ENCODE measurements at regions not wholly inside any gene's neighbourhood (a gene's known extent, or its start where the extent isn't known, plus 50 kb on each side); places are given as distances from the start of the nearest gene placed in this dataset.

DNA sequence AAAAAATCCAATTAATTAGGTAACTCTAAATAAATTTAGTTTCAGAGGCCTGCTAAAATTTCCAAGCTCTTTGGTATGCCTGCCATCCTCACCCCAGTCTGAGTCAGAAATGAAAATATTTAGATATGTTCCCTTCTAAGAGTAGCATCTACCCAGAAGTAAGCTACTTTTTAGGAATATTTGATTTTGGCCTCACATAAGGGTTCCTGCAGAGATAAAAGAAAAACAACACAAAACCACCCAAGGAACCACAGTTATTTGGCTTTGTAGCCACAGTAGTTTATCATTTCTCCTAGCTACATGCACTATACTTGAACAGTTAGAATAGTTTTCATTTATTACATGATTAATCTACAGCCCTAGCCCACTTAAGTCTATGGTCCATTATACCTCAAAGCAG lies 192.6 kb upstream of the FAM241A start (continued):
- TF ChIP-seq, protein P1, sequence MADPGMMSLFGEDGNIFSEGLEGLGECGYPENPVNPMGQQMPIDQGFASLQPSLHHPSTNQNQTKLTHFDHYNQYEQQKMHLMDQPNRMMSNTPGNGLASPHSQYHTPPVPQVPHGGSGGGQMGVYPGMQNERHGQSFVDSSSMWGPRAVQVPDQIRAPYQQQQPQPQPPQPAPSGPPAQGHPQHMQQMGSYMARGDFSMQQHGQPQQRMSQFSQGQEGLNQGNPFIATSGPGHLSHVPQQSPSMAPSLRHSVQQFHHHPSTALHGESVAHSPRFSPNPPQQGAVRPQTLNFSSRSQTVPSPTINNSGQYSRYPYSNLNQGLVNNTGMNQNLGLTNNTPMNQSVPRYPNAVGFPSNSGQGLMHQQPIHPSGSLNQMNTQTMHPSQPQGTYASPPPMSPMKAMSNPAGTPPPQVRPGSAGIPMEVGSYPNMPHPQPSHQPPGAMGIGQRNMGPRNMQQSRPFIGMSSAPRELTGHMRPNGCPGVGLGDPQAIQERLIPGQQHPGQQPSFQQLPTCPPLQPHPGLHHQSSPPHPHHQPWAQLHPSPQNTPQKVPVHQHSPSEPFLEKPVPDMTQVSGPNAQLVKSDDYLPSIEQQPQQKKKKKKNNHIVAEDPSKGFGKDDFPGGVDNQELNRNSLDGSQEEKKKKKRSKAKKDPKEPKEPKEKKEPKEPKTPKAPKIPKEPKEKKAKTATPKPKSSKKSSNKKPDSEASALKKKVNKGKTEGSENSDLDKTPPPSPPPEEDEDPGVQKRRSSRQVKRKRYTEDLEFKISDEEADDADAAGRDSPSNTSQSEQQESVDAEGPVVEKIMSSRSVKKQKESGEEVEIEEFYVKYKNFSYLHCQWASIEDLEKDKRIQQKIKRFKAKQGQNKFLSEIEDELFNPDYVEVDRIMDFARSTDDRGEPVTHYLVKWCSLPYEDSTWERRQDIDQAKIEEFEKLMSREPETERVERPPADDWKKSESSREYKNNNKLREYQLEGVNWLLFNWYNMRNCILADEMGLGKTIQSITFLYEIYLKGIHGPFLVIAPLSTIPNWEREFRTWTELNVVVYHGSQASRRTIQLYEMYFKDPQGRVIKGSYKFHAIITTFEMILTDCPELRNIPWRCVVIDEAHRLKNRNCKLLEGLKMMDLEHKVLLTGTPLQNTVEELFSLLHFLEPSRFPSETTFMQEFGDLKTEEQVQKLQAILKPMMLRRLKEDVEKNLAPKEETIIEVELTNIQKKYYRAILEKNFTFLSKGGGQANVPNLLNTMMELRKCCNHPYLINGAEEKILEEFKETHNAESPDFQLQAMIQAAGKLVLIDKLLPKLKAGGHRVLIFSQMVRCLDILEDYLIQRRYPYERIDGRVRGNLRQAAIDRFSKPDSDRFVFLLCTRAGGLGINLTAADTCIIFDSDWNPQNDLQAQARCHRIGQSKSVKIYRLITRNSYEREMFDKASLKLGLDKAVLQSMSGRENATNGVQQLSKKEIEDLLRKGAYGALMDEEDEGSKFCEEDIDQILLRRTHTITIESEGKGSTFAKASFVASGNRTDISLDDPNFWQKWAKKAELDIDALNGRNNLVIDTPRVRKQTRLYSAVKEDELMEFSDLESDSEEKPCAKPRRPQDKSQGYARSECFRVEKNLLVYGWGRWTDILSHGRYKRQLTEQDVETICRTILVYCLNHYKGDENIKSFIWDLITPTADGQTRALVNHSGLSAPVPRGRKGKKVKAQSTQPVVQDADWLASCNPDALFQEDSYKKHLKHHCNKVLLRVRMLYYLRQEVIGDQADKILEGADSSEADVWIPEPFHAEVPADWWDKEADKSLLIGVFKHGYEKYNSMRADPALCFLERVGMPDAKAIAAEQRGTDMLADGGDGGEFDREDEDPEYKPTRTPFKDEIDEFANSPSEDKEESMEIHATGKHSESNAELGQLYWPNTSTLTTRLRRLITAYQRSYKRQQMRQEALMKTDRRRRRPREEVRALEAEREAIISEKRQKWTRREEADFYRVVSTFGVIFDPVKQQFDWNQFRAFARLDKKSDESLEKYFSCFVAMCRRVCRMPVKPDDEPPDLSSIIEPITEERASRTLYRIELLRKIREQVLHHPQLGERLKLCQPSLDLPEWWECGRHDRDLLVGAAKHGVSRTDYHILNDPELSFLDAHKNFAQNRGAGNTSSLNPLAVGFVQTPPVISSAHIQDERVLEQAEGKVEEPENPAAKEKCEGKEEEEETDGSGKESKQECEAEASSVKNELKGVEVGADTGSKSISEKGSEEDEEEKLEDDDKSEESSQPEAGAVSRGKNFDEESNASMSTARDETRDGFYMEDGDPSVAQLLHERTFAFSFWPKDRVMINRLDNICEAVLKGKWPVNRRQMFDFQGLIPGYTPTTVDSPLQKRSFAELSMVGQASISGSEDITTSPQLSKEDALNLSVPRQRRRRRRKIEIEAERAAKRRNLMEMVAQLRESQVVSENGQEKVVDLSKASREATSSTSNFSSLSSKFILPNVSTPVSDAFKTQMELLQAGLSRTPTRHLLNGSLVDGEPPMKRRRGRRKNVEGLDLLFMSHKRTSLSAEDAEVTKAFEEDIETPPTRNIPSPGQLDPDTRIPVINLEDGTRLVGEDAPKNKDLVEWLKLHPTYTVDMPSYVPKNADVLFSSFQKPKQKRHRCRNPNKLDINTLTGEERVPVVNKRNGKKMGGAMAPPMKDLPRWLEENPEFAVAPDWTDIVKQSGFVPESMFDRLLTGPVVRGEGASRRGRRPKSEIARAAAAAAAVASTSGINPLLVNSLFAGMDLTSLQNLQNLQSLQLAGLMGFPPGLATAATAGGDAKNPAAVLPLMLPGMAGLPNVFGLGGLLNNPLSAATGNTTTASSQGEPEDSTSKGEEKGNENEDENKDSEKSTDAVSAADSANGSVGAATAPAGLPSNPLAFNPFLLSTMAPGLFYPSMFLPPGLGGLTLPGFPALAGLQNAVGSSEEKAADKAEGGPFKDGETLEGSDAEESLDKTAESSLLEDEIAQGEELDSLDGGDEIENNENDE (IDR thresholded peaks at IDR 0.05; ENCODE audit: insufficient replicate concordance, low read length), result no peak
